NCI-H526 treated with DMSO at 0.1 percent for 48 hours (cell line): ENCODE measurements at regions not wholly inside any gene's neighbourhood (a gene's known extent, or its start where the extent isn't known, plus 50 kb on each side); places are given as distances from the start of the nearest gene placed in this dataset.
A peak's percentile ranks its signal among the peaks of the same experiment; 100 is the strongest.

ENCODE experiments used
- DNase-seq: peaks from one replicate; lab custom pipeline; 2025; lab: John Stamatoyannopoulos, UW

DNA sequence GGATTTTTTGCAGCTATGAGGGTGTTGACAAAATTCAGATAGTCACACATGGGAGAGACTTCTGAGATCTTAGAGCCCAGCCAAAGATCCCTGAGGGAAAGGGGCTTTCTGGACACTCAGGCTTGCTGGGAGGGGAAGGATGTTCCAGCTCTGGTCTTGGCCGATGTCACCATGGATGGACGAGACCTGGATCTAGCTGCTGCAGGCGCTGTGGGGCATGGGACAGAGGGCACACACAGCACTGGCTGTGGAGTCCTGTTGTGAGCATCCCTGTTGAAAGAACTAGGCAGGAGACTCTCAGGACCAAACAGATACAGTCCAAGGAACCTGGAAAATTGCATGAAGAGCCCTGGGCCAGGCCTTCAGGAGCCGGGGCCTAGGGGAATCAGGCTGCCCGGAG lies 80.1 kb upstream of the SDK2 start:
- DNase-seq, result no peak

DNA sequence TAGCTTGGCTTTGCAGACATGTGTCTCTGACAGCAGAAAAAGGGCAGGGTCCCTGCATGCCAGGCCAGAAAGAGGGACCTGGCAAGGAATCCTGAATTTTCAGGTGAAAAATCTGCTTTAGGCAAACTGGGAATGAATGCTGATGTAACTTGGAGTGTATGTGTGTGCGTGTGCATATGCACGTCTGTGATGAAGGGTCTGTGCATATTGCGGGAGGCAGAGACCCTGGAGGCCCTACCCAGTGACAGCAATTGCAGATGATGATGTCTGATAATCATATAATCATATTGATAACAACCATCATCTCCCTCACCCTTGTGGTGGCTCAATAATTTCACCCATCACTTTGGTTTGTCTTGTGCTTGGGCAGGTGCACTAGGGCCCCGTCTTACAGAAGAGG lies 80.7 kb upstream of the SDK2 start:
- no peak for DNase-seq

DNA sequence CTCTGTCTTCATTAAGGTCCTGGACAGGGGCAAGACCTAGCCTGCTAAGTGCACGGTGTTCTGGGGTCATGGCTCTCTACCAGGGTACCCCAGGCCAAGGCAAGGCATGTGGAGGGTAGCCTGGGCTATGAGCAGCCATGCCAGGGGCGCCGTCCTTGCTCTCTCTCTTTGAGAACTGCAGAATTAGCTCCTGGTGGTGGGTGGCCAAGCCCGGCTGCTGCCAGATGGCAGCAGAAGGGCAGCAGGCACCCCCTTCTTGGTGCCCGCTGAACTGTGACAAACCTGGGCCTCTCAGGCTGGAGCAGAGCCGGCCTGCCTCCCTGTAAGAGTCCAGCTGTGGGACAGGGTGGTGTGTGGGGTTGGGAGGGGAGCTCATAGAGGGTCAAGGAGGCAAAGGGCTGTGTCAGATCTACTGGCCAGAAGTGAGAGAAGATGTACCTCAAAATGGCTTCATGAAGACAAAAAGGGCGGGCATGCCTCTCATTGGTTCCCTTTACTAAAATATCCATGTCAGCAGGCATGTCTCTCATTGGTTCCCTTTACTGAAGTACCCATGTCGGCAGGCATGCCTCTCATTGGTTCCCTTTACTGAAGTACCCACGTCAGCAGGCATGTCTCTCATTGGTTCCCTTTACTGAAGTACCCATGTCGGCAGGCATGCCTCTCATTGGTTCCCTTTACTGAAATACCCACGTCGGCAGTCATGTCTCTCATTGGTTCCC lies 81.7 kb upstream of the SDK2 start:
- DNase-seq, result no peak

DNA sequence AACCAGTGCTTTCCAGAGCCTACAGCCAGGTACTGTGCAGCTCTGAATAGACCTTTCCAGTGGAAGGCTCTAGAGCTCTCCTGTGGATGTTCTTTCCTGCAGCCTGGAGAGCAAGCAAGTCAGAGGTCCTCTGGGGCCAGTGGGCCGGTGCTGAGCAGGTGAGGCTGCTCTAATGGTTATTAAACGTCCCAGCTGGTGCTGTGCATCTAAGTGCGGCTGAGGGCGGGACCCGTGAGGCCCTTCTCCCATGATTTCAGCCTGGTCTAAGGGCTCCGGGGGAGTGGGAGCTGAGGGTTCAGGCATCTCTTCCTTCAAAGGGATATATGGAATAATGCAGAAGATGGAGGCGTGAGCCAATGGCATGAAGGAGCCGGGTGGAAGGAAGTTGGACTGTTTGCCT lies 83.7 kb upstream of the SDK2 start:
- no peak for DNase-seq

DNA sequence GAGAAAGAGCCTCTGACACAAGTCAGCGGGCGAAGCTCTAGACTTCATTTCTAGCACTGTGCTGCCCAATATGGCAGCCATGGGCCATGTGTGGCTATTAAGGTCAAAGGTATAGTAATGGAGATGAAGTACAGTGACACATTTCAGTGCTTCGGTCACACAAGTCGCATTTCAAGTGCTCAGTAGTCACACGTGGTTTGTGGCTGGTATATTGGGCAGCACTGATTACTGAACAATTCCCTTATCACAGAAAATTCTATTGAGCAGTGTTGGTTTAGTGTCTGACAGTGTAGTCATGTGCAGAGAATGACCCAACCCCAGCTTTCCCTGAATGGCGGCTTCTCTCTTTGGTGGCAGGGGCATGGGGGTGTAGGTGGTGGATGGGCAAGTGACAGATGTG lies 84.9 kb upstream of the SDK2 start:
- no peak for DNase-seq

DNA sequence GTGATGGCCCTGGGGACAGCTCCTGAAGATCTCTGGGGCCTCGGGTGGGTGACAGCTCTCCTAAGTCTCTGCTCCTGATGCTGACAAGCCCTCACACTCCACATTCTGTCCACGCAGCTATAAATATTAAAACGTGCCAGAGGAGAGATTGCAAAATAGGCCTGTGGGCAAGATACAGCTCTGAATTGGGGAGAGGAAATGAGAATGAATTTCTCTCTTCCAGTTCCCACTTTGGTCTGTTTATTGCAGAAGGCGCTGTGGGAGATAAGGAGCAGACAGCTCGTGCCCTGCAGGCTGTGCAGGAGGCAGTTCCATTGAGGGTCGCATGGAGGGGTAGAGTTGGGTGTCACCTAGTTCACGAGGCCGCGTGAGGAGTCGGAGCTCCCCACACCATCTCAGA lies 87.5 kb upstream of the SDK2 start:
- DNase-seq, result no peak

DNA sequence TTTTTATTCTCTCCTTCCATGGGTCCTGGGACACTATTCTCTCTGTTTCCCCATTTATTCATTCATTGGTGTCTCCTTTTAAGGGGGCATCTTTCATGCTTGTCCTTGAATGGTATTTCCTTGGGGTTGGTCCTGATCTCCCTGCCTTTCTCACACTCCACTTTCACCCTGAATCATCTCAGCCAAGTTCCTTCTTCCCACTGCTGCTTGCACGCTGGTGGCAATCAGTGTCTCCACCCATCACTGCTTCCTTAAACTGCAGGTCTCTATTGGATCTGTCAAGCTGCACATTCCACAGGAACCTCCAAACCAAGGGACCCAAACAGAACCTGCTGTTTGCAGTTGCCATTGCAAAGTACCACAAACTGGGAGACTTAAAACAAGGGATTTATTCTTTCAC lies 89.3 kb upstream of the SDK2 start:
- DNase-seq, result no peak

DNA sequence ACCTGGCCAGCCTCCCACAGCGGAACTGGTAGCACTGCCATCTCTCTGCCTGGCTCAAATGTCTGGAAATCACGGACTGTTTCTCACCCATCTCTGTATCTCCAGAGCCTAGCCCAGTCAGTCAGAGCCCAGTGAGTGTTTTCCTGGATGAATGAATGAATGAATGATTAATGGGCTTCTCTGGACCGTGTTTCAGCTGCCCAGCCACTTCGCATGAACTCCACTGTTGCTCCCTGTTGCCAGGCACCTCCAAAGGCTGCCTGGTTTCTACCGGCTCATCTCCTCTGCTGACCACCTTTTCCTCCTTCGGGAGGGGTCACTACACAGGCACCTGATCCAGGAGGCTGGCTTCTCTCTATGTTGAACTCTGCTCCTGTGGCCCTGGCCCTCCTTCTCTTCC lies 91.0 kb upstream of the SDK2 start:
- no peak for DNase-seq

DNA sequence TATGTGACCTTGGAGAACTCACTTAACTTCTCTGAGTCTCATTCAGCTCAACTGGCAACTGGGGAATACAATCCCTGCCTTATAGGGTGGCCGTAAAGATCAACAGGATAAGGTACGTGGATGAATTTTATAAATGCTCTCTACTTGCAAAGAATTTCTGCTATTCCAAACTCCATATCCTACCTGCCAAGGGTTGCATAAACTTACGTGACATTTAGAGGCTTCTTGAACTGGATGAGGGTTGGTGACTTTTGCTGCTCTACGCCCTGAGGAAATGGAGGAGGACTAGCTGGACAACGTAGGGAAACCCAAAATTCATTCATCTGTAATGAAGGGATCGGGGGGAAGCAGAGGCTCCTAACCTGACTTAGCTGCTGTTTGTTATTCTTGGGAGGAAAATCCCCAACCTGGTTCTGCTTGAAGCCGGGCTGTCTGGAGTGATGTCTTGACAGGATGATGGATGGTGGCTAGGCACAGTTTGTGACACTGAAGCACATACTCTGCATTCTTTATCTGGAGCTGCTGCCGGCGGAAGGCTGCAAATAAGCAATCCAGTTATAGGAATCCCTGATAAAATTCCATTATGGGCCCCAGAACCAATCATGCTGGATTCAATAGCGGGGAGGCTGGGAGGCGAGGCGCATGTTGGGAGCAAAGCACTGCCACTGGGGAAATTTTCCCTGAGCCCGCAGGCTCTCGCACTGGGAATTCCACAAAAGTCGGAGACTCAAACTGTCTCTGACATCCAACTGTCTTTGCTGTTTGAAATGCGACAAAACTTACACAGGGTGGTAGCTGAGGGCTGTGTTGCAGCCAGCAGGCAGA lies 94.7 kb upstream of the SDK2 start:
- DNase-seq, result no peak

DNA sequence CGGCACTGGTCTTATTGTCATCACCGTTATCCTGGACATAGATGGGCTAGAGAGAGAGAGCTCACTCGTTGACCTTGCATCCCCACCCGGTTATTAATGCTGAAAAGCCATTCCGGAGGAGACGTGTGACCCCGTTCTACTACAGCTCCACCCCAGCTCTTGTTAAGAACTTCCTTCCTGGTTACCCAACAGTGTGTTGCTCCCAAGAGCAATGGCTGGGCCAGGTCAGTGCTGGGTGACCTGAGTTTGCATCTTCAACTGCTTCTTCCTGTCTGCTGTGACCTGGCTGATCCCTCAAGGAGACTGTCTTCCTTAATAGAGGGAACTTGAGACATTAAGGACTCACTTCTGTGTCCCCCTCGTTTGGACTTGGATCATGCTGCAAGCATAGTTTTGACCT lies 96.1 kb upstream of the SDK2 start:
- DNase-seq, result no peak

DNA sequence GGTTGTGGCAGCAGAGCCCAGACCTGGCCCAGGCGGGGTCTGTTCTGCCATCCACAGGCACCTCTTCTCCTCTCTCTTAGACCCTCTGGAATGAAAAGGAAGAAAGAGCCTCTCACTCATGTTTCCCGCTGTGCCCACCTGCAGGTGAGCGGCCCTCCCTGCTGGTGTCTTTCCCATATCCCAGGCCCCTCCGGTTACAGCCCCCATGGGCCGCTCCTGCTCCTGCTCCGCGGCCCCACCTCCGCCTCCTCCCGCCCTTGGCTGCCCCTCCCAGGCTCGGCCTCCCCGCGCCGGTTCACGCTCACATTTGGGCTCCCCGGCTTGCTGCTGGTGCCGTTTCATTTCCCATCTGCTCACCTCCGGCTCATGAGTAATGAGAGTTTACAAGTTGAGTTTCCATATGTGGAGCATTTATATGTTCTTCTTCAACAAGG lies 98.7 kb upstream of the SDK2 start:
- no peak for DNase-seq

DNA sequence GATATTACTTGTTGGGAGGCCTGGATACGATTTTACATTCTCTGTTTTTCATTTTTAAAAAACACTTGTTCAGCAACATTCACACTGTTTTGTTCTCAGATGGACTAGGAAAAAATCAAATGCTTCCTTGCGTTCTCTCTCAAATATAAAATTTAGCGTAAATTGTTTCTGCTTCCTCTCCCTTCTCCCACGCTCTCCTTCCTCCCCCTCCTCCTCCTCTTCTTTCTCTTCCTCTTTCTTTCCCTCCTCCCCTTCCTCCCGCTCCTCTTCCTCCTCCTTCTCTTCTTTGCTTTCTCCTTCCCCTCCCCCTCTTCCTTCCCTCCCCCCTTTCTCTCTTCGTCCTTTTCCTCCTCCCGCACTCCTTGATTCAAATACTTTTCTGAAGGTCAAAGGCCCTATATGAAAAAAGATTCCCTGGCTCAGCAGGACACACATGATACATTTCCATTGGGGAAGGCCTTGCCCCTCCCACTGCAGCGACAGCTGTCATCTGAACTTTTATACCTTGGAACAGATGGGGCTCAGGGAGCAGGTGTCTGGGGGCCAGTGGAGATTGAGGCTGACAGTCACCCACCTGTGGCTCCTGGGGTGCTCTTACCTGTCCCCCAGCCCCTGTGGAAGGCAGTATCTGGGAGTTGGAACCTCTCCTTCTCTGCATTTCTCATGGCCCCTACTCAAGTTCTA lies 99.4 kb upstream of the SDK2 start:
- DNase-seq, result no peak

DNA sequence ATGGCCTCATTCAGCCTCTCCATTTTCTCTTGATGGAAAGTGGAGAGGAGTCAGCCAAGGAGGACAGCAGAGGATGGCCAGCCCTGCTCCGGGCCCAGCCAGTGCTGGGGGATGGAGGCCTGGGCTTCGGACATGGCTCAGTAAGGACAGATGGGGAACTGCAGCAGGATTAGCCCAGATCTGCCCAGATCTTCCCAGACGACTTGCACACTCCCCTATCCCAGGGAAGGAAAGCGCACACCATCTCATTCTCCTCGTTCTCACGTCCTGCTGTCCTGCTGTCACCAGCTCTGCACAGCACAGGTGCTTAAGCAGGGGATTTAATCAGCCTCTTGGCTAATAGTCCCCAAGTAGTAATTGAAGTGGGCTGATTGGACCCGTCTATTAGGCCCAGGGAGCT lies 100.2 kb upstream of the SDK2 start:
- DNase-seq, result no peak

DNA sequence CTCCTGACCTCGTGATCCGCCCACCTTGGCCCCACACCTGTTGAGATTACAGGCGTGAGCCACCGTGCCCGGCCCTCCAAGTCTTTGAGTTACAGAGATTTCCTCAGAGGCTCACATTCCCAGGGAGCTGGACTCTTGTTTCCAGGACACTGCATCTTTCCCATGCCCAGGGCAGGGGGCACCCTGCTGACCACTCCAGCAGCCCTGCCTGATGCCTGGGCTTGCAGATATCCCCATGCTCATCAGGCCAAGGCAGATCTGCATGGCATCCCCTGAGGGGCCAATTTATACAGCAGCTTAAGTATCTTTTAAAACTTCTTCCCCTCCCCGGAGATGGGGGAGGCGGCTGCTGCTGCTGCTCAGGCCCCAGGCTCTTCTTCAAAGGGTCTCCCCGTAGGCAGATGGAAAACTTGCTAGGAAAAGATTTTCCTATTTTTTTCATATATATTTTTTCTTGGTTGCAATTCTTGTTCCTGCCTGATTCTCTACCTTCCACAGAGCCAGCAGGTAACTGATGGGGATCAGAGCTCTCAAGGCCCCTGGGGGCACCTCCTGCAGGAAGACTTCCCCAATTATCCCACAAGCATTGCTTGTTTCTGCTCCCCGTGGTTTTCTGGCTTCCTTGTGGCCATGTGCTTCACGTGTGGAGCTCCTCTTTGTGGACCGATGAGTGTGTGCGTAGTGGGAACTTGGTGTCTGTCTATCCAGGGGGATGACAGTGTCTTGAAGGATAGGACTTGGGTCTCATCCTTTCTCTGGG lies 102.2 kb upstream of the SDK2 start:
- DNase-seq, result no peak

DNA sequence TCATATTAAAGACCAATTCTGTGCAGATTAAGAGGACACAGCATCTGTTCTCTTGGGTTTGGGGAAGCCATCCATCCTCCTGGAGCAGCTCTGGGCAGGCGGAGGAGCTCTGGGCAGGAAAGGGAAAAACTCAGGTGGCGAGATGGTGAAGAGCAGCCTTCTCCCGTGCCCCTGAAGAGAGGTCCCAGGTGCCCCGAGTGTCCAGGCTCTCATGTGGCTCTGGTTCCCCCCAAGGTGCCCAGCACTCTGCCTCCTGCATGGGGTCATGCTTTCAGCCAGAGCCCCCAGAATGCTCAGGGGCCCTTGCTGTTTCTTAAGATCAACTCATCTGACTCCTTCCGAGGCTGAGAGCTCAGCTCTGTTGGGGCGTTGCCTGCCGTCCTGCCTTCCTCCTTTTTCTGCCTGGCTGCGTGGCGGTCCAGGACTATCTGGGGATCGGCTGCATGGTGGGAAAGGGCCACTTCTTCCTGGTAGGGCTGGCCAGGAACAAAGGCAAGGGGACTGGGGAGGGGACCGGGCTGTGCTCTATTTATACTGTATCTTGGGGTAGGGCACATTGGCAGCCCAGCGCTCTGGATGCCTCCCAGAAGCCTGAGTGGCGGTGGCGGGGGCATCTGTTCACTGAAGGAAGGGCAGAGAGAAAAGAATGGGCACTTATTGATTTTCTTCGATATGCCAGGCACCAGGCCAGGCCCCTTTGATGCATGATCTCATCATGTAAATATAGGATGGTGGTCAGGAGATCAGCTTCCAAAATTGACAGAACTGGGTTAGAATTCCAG lies 103.2 kb upstream of the SDK2 start:
- DNase-seq, result no peak

DNA sequence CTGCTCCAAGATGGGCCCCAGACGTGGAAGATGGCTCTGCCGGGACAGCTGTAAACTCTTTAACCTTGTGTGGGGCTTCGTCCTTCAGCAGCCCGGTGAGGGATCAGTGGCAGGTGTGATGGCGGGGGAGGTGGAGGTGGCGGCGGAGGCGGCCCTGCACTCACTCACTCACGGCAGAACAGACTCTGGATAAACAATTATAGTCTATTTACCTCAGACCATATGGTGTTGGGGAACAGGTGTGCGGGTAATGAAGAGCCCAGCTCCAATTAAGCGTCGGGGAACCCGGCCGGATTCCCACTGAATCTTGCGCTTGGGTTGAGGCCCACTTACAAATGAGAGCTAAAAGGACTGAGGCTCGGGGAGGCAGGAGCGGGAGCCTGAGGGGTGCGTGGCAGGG lies 104.3 kb upstream of the SDK2 start:
- peak; percentile 17 for DNase-seq

DNA sequence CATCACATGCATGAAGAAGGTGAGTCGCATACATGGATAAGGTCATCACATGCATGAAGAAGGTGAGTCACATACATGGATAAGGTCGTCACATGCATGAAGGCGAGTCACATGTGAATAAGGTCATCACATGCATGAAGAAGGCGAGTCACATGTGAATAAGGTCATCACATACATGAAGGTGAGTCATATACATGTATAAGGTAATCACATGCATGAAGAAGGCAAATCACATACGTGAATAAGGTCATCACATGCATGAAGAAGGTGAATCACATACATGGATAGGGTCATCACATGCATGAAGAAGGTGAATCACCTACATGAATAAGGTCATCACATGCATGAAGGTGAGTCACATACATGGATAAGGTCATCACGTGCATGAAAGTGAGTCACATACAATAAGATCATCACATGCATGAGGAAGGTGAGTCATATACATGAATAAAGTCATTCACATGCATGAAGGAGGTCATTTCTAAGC lies 105.1 kb upstream of the SDK2 start:
- DNase-seq, result no peak

DNA sequence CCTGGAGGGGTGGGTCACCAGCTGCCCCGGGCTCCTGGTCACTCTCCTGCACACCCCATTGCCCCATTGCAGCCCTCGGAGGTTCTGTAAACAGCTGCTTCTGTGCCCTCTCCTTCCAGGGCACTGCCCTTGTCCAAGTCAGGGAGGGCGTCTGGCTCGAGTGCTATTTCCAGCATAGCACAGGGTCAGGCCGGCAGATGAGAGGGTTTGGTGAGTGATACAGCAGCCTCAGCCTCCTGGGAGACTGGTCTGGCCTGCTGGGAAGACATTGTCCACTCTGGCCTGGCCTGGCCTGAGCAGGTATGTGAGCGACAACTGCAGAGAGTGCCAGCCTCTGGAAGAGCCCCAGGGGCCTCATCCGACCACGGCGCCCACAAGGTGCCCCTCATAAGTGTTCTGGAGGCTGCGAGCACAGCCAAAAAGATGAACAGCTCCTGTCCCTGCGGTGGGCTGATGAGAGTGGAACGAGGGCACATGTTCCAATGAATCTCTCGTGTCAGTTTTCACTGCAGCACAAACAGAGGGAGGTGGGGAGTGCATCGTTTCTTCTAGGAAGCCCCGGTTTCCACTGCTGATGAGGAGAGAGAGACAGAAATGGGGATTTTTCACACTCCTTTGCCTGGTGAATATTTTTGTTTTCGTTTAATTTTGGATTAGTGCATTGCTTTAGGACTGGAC lies 105.8 kb upstream of the SDK2 start:
- no peak for DNase-seq

DNA sequence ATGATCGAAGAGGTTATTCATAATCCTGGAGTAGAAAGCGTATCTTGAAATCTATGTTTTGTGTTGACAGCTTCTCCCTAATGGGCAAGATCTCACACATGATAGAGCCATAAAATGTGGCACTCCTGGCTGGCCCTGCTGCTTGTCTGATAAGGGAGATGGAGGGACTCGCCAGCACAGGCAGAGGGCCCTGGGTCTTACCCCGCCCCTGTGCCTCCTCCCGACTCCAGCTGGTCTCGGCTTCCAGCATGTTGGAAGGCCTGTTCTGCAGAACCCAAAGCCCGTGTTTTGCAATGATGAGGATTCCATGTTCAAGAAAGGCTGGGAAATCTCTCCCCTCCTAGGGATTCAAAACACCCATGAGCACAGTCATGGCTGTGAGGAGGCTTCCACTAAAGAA lies 106.7 kb upstream of the SDK2 start:
- no peak for DNase-seq

DNA sequence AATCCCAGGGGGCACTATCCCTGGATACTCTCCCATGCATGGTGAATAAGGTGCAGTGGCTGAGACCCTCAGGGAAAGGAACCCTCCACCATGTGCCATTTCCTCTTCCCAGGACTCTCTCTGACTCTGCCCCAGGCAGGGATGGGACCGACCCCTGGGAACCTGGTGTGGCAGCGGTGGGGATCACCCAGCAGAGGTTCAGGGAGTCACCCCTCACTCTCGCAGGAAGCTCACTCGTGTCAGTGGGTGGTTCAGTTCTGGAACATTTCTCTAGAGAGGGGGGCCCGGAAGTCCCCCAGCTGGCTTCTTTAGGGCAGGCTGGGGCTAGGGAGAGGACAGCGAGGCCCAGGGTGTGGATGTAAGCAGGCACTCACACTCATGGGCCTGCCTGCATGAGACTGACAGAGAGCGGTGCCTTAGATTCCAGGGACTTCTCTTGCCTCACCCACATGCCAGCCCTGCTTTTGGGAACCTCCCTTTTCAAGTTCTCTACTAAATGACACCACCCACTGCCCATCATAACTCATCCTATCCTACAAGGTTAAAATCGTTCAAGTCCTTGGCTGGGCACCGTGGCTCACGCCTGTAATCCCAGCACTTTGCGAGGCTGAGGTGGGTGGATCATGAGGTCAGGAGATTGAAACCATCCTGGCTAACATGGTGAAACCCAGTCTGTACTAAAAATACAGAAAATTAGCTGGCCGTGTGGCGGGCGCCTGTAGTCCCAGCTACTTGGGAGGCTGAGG lies 109.7 kb upstream of the SDK2 start:
- DNase-seq, result no peak
